H1 (cell line): ENCODE measurements at regions not wholly inside any gene's neighbourhood (a gene's known extent, or its start where the extent isn't known, plus 50 kb on each side); places are given as distances from the start of the nearest gene placed in this dataset.

Experiments used
- CHD7 ChIP-seq: fragments of 300-600 bp; sonication (generic); IDR thresholded peaks from 2 replicates; pipeline ENCODE4 v1.7.1; 2012; ENCODE audit warnings: low read length, moderate library complexity, mild to moderate bottlenecking, inconsistent platforms; ENCODE audit not compliant: insufficient replicate concordance

GRCh38 chr2:183264890-183265535 lies 140.8 kb downstream of the NUP35 start (continued):
- no peak for TF ChIP-seq CHD7
